ENCODE measurements at regions not wholly inside any gene's neighbourhood (a gene's known extent, or its start where the extent isn't known, plus 50 kb on each side); places are given as distances from the start of the nearest gene placed in this dataset.
A peak's percentile ranks its signal among the peaks of the same experiment; 100 is the strongest.

DNA sequence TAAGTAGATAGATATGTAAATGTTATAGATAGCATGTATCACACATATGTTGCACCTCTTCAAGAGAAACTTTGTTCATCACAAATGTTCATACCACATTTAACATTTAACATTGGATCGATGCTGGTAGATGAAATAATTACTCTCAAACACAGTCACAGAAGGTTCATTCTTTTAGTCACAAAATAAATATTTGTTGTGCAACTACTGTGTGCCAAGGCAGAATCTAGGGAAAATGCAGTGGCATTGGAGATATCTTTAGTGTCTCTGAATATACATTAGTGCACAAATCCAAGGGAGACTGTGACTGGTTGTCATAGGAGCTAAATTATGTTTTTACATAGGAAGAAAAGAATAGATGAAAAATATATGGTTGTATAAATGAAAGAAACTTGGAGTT lies 535.7 kb downstream of the BRINP3 start:
- DNase-seq (ENCODE audit: insufficient read length, low spot score, missing footprints): no peak
- TF ChIP-seq, protein P1, sequence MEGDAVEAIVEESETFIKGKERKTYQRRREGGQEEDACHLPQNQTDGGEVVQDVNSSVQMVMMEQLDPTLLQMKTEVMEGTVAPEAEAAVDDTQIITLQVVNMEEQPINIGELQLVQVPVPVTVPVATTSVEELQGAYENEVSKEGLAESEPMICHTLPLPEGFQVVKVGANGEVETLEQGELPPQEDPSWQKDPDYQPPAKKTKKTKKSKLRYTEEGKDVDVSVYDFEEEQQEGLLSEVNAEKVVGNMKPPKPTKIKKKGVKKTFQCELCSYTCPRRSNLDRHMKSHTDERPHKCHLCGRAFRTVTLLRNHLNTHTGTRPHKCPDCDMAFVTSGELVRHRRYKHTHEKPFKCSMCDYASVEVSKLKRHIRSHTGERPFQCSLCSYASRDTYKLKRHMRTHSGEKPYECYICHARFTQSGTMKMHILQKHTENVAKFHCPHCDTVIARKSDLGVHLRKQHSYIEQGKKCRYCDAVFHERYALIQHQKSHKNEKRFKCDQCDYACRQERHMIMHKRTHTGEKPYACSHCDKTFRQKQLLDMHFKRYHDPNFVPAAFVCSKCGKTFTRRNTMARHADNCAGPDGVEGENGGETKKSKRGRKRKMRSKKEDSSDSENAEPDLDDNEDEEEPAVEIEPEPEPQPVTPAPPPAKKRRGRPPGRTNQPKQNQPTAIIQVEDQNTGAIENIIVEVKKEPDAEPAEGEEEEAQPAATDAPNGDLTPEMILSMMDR (IDR thresholded peaks at IDR 0.05; ENCODE audit: extremely low read depth, low read depth, low read length): no peak
- Histone ChIP-seq H3K4me2 (ENCODE audit: insufficient read depth, low read length) (no peak overlapping the region), H4K20me1 (ENCODE audit: insufficient read depth, low read length) (no peaks in the 10 kb centered on the region), H3K9me3 (ENCODE audit: low read depth, low read length) (no peaks in the 10 kb centered on the region), H2AFZ (ENCODE audit: low read length) (no peak overlapping the region), H3K27ac (ENCODE audit: low read depth, low read length) (no peak overlapping the region), H3K79me2 (ENCODE audit: insufficient read depth, low read length) (no peaks in the 10 kb centered on the region), H3K36me3 (ENCODE audit: insufficient read depth, low read length) (no peaks in the 10 kb centered on the region), H3K4me3 (ENCODE audit: insufficient read depth, low read length) (no peak overlapping the region), H3K27me3 (ENCODE audit: insufficient read depth, low read length) (no peaks in the 10 kb centered on the region), H3K4me1 (ENCODE audit: insufficient read depth, low read length) (no peaks in the 10 kb centered on the region)

GRCh38 chr1:189958756-189959155 lies 518.9 kb downstream of the BRINP3 start:
- H4K20me1 ChIP-seq (ENCODE audit: insufficient read depth, low read length): no peaks in the 10 kb centered on the region
- no peak overlapping the region for H3K27ac ChIP-seq (ENCODE audit: low read depth, low read length)
- H3K27me3 ChIP-seq (ENCODE audit: insufficient read depth, low read length): no peaks in the 10 kb centered on the region
- H3K36me3 ChIP-seq (ENCODE audit: insufficient read depth, low read length): no peaks in the 10 kb centered on the region
- no peak for DNase-seq (ENCODE audit: insufficient read length, low spot score, missing footprints)
- H3K4me2 ChIP-seq (ENCODE audit: insufficient read depth, low read length): no peak overlapping the region
- no peak overlapping the region for H3K4me3 ChIP-seq (ENCODE audit: insufficient read depth, low read length)
- TF ChIP-seq, protein P1 (IDR thresholded peaks at IDR 0.05; ENCODE audit: extremely low read depth, low read depth, low read length): no peak
- H3K9me3 ChIP-seq (ENCODE audit: low read depth, low read length): peaks cover 2% of the 10 kb centered on the region
- H3K4me1 ChIP-seq (ENCODE audit: insufficient read depth, low read length): no peaks in the 10 kb centered on the region
- no peaks in the 10 kb centered on the region for H3K79me2 ChIP-seq (ENCODE audit: insufficient read depth, low read length)
- H2AFZ ChIP-seq (ENCODE audit: low read length): no peak overlapping the region

DNA sequence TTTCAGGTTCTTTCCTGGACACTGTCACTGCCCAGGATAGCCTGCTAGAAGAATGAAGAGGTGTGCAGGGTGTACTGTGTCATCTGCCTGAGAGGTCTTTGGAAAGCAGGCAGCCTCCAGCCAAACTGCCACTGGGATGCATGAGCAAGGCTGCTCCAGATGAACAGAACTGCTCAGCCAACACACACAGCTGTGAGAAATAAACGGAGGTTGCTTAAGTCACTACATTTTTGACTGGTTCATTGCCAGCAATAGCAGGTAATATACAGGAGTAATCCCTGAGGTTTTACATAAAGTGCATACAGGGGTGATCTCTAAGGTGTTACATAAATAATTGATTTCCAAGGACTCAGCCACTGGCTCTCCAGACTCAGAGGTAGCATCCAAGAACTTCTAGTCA lies 516.9 kb downstream of the BRINP3 start:
- TF ChIP-seq, protein P1 (IDR thresholded peaks at IDR 0.05; ENCODE audit: extremely low read depth, low read depth, low read length): no peak
- no peak overlapping the region for H3K4me2 ChIP-seq (ENCODE audit: insufficient read depth, low read length)
- peaks cover 2% of the 10 kb centered on the region for H3K9me3 ChIP-seq (ENCODE audit: low read depth, low read length)
- no peak overlapping the region for H2AFZ ChIP-seq (ENCODE audit: low read length)
- H3K4me3 ChIP-seq (ENCODE audit: insufficient read depth, low read length): no peak overlapping the region
- no peak for DNase-seq (ENCODE audit: insufficient read length, low spot score, missing footprints)
- no peaks in the 10 kb centered on the region for H3K27me3 ChIP-seq (ENCODE audit: insufficient read depth, low read length)
- H3K4me1 ChIP-seq (ENCODE audit: insufficient read depth, low read length): no peaks in the 10 kb centered on the region
- no peak overlapping the region for H3K27ac ChIP-seq (ENCODE audit: low read depth, low read length)
- H4K20me1 ChIP-seq (ENCODE audit: insufficient read depth, low read length): no peaks in the 10 kb centered on the region
- H3K36me3 ChIP-seq (ENCODE audit: insufficient read depth, low read length): no peaks in the 10 kb centered on the region
- H3K79me2 ChIP-seq (ENCODE audit: insufficient read depth, low read length): no peaks in the 10 kb centered on the region

DNA sequence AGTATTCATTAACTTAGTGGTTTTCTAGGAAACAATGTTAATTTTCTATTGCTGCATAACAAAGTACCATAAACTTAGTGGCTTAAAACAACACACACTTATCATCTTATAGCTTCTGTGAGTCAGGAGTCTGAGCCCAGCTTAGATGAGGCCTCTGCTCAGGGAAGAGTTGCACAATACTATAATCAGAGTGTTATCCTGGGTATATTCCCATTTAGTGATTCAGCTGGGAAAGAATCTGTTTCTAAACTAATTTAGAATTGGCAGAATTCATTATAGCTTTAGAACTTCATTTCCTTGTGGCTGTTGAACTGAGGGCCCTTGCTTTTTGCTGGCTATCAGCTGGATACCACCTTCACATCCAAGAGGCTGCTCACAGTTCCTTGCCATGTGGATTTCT lies 515.5 kb downstream of the BRINP3 start:
- H3K36me3 ChIP-seq (ENCODE audit: insufficient read depth, low read length): no peaks in the 10 kb centered on the region
- no peaks in the 10 kb centered on the region for H3K27me3 ChIP-seq (ENCODE audit: insufficient read depth, low read length)
- H4K20me1 ChIP-seq (ENCODE audit: insufficient read depth, low read length): no peaks in the 10 kb centered on the region
- H3K9me3 ChIP-seq (ENCODE audit: low read depth, low read length): peaks cover 2% of the 10 kb centered on the region
- TF ChIP-seq, protein P1 (IDR thresholded peaks at IDR 0.05; ENCODE audit: extremely low read depth, low read depth, low read length): no peak
- no peak overlapping the region for H3K4me3 ChIP-seq (ENCODE audit: insufficient read depth, low read length)
- no peaks in the 10 kb centered on the region for H3K79me2 ChIP-seq (ENCODE audit: insufficient read depth, low read length)
- H3K27ac ChIP-seq (ENCODE audit: low read depth, low read length): no peak overlapping the region
- no peak overlapping the region for H2AFZ ChIP-seq (ENCODE audit: low read length)
- H3K4me2 ChIP-seq (ENCODE audit: insufficient read depth, low read length): no peak overlapping the region
- peak; percentile 21 for DNase-seq (ENCODE audit: insufficient read length, low spot score, missing footprints)
- no peaks in the 10 kb centered on the region for H3K4me1 ChIP-seq (ENCODE audit: insufficient read depth, low read length)
